ENCODE measurements at regions not wholly inside any gene's neighbourhood (a gene's known extent, or its start where the extent isn't known, plus 50 kb on each side); places are given as distances from the start of the nearest gene placed in this dataset.

- TF ChIP-seq ZBTB7A (IDR thresholded peaks at IDR 0.05; ENCODE audit: low read depth) (no peak), EP300 (IDR thresholded peaks at IDR 0.05; ENCODE audit: borderline replicate concordance) (no peak), TCF12 (IDR thresholded peaks at IDR 0.05; ENCODE audit: low read depth) (no peak), REST (IDR thresholded peaks at IDR 0.05; ENCODE audit: low read depth) (no peak), CEBPB (IDR thresholded peaks at IDR 0.05) (no peak), YY1 (IDR thresholded peaks at IDR 0.05; ENCODE audit: low read depth) (no peak), USF1 (IDR thresholded peaks at IDR 0.05) (no peak), RAD21 (IDR thresholded peaks at IDR 0.05; ENCODE audit: low read depth) (no peak), TEAD4 (IDR thresholded peaks at IDR 0.05) (no peak), NFIC (IDR thresholded peaks at IDR 0.05) (no peak), EGR1 (IDR thresholded peaks at IDR 0.05) (no peak), MAX (IDR thresholded peaks at IDR 0.05) (no peak), FOXM1 (IDR thresholded peaks at IDR 0.05; ENCODE audit: borderline replicate concordance, low read depth) (no peak), CREB1 (IDR thresholded peaks at IDR 0.05; ENCODE audit: low read depth) (no peak), TAF1 (IDR thresholded peaks at IDR 0.05; ENCODE audit: low read depth) (no peak)
These were observed 164.6 kb downstream of the FBXO4 start for GRCh38 chr5:42089705-42090104.

- TF ChIP-seq REST (IDR thresholded peaks at IDR 0.05; ENCODE audit: low read depth) (no peak), RAD21 (IDR thresholded peaks at IDR 0.05; ENCODE audit: low read depth) (no peak), NFIC (IDR thresholded peaks at IDR 0.05) (no peak), CEBPB (IDR thresholded peaks at IDR 0.05) (no peak), YY1 (IDR thresholded peaks at IDR 0.05; ENCODE audit: low read depth) (no peak), MAX (IDR thresholded peaks at IDR 0.05) (no peak), ZBTB7A (IDR thresholded peaks at IDR 0.05; ENCODE audit: low read depth) (no peak), EGR1 (IDR thresholded peaks at IDR 0.05) (no peak), CREB1 (IDR thresholded peaks at IDR 0.05; ENCODE audit: low read depth) (no peak), EP300 (IDR thresholded peaks at IDR 0.05; ENCODE audit: borderline replicate concordance) (no peak), TEAD4 (IDR thresholded peaks at IDR 0.05) (no peak), TAF1 (IDR thresholded peaks at IDR 0.05; ENCODE audit: low read depth) (no peak), TCF12 (IDR thresholded peaks at IDR 0.05; ENCODE audit: low read depth) (no peak), FOXM1 (IDR thresholded peaks at IDR 0.05; ENCODE audit: borderline replicate concordance, low read depth) (no peak), USF1 (IDR thresholded peaks at IDR 0.05) (no peak)
These were observed 165.1 kb downstream of the FBXO4 start for GRCh38 chr5:42090162-42090561.

- TF ChIP-seq TCF12 (IDR thresholded peaks at IDR 0.05; ENCODE audit: low read depth) (no peak), TAF1 (IDR thresholded peaks at IDR 0.05; ENCODE audit: low read depth) (no peak), EGR1 (IDR thresholded peaks at IDR 0.05) (no peak), EP300 (IDR thresholded peaks at IDR 0.05; ENCODE audit: borderline replicate concordance) (no peak)
These were observed 183.4 kb downstream of the FBXO4 start for GRCh38 chr5:42108468-42108867.

- TF ChIP-seq RAD21 (IDR thresholded peaks at IDR 0.05; ENCODE audit: low read depth) (no peak), TAF1 (IDR thresholded peaks at IDR 0.05; ENCODE audit: low read depth) (no peak), TEAD4 (IDR thresholded peaks at IDR 0.05) (no peak)
These were observed 184.0 kb downstream of the FBXO4 start for GRCh38 chr5:42109006-42109572.

- TF ChIP-seq TCF12 (IDR thresholded peaks at IDR 0.05; ENCODE audit: low read depth) (no peak), USF1 (IDR thresholded peaks at IDR 0.05) (no peak), RAD21 (IDR thresholded peaks at IDR 0.05; ENCODE audit: low read depth) (no peak), TEAD4 (IDR thresholded peaks at IDR 0.05) (no peak), NFIC (IDR thresholded peaks at IDR 0.05) (no peak), TAF1 (IDR thresholded peaks at IDR 0.05; ENCODE audit: low read depth) (no peak)
These were observed 195.0 kb downstream of the FBXO4 start for GRCh38 chr5:42120070-42120469.

GRCh38 chr5:42121401-42121800 is 196.3 kb downstream of the FBXO4 start:
- TF ChIP-seq TCF12 (IDR thresholded peaks at IDR 0.05; ENCODE audit: low read depth) (no peak), TEAD4 (IDR thresholded peaks at IDR 0.05) (no peak), USF1 (IDR thresholded peaks at IDR 0.05) (no peak), TAF1 (IDR thresholded peaks at IDR 0.05; ENCODE audit: low read depth) (no peak), CREB1 (IDR thresholded peaks at IDR 0.05; ENCODE audit: low read depth) (no peak), EGR1 (IDR thresholded peaks at IDR 0.05) (no peak), ZBTB7A (IDR thresholded peaks at IDR 0.05; ENCODE audit: low read depth) (no peak), MAX (IDR thresholded peaks at IDR 0.05) (no peak), YY1 (IDR thresholded peaks at IDR 0.05; ENCODE audit: low read depth) (no peak), REST (IDR thresholded peaks at IDR 0.05; ENCODE audit: low read depth) (no peak), FOXM1 (IDR thresholded peaks at IDR 0.05; ENCODE audit: borderline replicate concordance, low read depth) (no peak), EP300 (IDR thresholded peaks at IDR 0.05; ENCODE audit: borderline replicate concordance) (no peak), CEBPB (IDR thresholded peaks at IDR 0.05) (no peak), NFIC (IDR thresholded peaks at IDR 0.05) (no peak)

All from Ishikawa (cell line).